VCaP (cell line): ENCODE measurements at regions not wholly inside any gene's neighbourhood (a gene's known extent, or its start where the extent isn't known, plus 50 kb on each side); places are given as distances from the start of the nearest gene placed in this dataset.

ENCODE experiments used
- H3K27ac ChIP-seq: fragments of 450-650 bp; 2 replicates; pipeline ENCODE4 v1.5.1; 2017
- CTCF ChIP-seq: fragments of 450-650 bp; conservative IDR thresholded peaks from 2 replicates; pipeline ENCODE4 v1.5.1; 2017; ENCODE audit warnings: mild to moderate bottlenecking, moderate library complexity

DNA sequence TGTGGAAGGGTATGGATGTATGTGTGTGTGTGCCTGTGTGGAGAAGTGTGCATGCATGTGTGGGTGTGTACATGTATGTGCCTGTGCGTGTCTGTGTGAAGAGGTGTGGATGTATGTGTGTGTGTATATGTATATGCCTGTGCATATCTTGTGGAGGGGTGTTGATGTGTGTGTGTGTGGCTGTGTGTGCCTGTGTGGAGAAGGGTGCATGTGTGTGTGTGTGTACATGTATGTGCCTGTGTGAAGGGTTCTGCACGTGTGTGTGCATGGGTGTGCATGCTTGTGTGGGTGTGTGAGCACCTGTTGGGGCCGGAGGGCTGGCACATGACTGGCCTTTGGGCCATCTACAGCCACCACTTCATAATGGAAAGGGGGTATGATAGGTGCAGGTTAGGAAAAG, 291.4 kb downstream of the IRX2 start:
- no peak overlapping the region for H3K27ac ChIP-seq
- TF ChIP-seq CTCF, result no peak

GRCh38 chr5:2459251-2459650, 292.2 kb downstream of the IRX2 start:
- no peak for TF ChIP-seq CTCF
- H3K27ac ChIP-seq, result no peak overlapping the region

DNA sequence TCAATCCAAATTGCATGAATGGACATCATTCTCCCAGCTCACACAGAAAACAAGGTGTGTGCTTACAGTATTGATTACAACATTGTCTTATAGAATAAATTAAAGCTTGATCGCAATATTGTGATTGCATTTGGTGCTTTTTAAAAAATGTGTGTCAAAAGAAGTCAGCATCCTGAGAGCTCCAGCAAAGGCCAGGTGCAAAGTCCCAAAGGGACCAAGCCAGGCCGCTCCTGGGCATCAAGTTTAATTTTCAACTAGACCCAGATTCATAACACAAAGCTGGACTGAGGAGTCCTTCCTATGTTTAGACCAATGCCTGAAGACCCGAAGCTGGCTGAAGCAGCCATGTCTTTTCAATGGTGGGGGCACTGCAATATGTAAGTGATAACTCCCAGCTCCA, 295.6 kb downstream of the IRX2 start:
- H3K27ac ChIP-seq, result no peak overlapping the region
- no peak for TF ChIP-seq CTCF

- no peak for TF ChIP-seq CTCF
- no peak overlapping the region for H3K27ac ChIP-seq
Measured at GRCh38 chr5:2454876-2455275, 296.6 kb downstream of the IRX2 start.

GRCh38 chr5:2453781-2454180, 297.7 kb downstream of the IRX2 start:
- H3K27ac ChIP-seq, result no peak overlapping the region
- no peak for TF ChIP-seq CTCF

DNA sequence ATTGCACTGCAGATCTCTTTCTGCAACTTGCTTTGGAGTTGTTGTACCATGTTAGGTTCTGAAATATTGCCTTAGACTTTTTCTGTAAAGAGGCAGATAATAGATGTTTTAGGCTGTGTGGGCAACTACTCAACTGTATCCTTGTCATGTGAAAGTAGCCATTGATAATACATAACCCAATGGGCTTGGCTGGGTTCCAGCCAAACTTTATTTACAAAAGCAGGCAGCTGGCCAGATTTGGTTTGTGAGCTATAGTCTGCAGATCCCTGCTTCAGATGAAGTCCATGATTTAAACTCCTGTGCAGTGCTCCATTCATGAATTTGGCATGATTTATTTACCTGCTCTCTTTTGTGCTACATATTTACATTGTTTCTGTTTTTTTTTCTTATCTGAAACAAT, 300.4 kb downstream of the IRX2 start:
- no peak for TF ChIP-seq CTCF
- no peak overlapping the region for H3K27ac ChIP-seq

DNA sequence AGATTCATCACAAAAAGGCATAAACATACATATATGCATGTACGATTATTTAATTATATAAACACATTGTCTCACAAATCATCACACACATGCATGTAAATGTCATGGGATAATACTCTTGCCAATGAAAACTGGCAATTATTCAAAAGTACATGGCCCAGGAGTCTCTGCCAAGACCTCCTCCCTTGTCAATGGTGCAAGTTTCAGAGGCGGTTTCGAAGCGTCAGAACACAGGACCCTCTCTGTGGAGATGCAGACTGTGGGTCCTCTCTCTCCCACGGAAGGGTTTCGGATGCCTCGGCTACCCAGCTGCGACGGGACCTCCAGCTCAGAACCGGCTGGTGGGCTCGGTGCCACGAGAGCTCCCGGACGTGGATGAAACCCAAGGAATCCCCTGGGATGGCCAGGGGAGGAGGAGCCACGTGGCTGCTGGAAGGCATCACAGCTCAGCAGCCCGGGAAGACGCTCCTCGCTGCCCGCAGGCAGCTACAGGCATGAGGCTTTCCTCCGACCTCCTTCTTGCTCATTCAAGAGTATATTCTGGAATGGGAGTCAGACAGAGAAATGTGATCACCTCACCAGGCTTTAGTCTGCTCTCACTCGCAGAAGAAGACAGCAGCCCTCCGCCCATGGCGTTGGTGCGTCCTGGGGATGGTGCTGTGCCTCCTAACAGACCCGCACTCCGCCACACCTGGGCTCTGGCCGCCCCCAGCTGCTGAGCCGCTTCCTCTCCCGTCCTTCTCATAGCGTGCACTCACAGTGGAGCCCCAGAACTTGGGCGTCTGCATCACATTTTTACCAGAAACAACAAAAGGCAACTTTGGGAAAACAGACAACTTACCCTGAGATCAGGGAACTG, 308.8 kb downstream of the IRX2 start:
- H3K27ac ChIP-seq, result no peak overlapping the region
- no peak for TF ChIP-seq CTCF
